ENCODE measurements at regions not wholly inside any gene's neighbourhood (a gene's known extent, or its start where the extent isn't known, plus 50 kb on each side); places are given as distances from the start of the nearest gene placed in this dataset.
"Not testable (repeated sequence)": the region's sequence is repeated elsewhere in the genome, so short reads cannot be mapped to it uniquely, and the experiment has no call there.

- DNase-seq (ENCODE audit: low spot score), result no peak
- TF ChIP-seq, protein P1, sequence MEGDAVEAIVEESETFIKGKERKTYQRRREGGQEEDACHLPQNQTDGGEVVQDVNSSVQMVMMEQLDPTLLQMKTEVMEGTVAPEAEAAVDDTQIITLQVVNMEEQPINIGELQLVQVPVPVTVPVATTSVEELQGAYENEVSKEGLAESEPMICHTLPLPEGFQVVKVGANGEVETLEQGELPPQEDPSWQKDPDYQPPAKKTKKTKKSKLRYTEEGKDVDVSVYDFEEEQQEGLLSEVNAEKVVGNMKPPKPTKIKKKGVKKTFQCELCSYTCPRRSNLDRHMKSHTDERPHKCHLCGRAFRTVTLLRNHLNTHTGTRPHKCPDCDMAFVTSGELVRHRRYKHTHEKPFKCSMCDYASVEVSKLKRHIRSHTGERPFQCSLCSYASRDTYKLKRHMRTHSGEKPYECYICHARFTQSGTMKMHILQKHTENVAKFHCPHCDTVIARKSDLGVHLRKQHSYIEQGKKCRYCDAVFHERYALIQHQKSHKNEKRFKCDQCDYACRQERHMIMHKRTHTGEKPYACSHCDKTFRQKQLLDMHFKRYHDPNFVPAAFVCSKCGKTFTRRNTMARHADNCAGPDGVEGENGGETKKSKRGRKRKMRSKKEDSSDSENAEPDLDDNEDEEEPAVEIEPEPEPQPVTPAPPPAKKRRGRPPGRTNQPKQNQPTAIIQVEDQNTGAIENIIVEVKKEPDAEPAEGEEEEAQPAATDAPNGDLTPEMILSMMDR (IDR thresholded peaks at IDR 0.05; ENCODE audit: extremely low read depth, missing control alignments), result no peak
Measured at GRCh38 chr5:2068531-2068930, 185.8 kb upstream of the IRX4 start.

DNA sequence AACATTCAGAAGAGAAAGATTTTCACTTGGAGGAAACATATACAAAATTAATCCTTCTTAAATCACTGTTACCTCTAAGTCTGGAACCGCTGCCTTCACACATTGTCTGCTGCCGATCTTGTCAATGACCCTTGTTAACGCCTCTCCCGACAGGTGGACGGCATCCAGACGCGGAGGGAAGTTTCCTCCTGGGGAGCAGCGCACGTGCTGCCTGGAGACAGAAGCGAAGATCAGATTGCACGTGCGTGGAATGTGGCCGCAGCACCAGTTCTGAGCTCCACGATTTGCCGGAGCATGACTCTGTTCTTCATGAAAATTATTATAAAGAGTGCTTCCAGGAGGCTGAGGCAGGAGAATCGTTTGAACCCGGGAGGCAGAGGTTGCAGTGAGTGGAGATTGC, 183.6 kb upstream of the IRX4 start:
- TF ChIP-seq, protein P1 (IDR thresholded peaks at IDR 0.05; ENCODE audit: extremely low read depth, missing control alignments), result no peak
- DNase-seq (ENCODE audit: low spot score), result no peak

- DNase-seq (ENCODE audit: low spot score), result not testable (repeated sequence)
Measured at GRCh38 chr5:2063380-2063779, 180.7 kb upstream of the IRX4 start.

- no peak for DNase-seq (ENCODE audit: low spot score)
- TF ChIP-seq, protein P1 (IDR thresholded peaks at IDR 0.05; ENCODE audit: extremely low read depth, missing control alignments), result no peak
Measured at GRCh38 chr5:2052687-2053086, 170.0 kb upstream of the IRX4 start.

DNA sequence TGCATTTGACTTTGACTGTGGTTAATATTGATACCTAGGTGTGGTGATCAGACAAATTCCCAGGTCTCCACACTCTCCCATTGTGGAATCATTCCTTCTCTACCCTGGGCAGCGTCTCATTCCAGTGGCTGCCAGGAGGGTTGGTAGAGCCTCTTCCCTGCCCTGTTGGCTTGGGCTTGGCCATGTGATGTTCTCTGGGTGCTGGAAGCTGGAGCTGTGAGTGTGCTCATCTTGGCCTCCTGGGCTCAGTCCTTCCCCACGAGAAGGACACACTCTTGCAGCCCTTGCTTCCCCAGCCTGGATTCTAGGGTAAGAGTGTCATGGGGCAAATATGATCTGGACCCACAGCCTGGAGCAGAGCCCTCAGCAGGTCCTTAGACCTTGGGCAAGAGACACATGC, 167.2 kb upstream of the IRX4 start:
- TF ChIP-seq, protein P1 (IDR thresholded peaks at IDR 0.05; ENCODE audit: extremely low read depth, missing control alignments), result no peak
- DNase-seq (ENCODE audit: low spot score), result no peak

- no peak for DNase-seq (ENCODE audit: low spot score)
- TF ChIP-seq, protein P1 (IDR thresholded peaks at IDR 0.05; ENCODE audit: extremely low read depth, missing control alignments), result no peak
Measured at GRCh38 chr5:2048664-2049063, 165.9 kb upstream of the IRX4 start.

DNA sequence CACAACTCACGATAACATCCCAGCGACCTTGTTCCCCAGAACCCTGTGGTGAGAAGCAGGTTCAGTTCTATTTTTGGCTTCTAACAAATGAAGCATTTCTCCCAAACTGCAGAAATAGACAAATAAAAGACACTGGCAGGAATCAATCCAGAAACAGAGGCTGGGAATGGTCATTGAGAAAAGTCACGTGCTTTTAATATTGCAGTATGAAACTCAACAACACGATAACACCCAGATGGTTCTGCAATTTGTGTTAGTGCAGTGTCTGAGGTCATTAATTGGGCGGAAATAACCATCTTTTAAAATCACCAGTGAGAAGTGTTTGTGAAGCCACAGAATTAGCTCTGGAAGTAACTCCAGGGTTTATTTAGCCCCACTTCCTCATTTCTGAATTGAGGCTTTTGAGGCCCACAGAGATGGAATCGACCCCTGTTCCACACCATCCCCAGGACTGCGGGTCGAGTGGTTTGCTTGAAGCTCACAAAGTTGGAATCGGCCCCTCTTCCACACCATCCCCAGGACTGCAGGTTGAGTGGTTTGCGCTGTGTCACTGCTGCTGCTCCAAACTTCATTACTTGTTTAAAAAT, 164.7 kb upstream of the IRX4 start:
- TF ChIP-seq, protein P1 (IDR thresholded peaks at IDR 0.05; ENCODE audit: extremely low read depth, missing control alignments), result no peak
- DNase-seq (ENCODE audit: low spot score), result no peak

GRCh38 chr5:2044041-2044440, 161.3 kb upstream of the IRX4 start:
- DNase-seq (ENCODE audit: low spot score), result no peak

More at GRCh38 chr5:2044041-2044440, 161.3 kb upstream of the IRX4 start:
- TF ChIP-seq, protein P1 (IDR thresholded peaks at IDR 0.05; ENCODE audit: extremely low read depth, missing control alignments), result no peak

All from GM20000 (cell line).